ENCODE measurements at regions not wholly inside any gene's neighbourhood (a gene's known extent, or its start where the extent isn't known, plus 50 kb on each side); places are given as distances from the start of the nearest gene placed in this dataset.

DNA sequence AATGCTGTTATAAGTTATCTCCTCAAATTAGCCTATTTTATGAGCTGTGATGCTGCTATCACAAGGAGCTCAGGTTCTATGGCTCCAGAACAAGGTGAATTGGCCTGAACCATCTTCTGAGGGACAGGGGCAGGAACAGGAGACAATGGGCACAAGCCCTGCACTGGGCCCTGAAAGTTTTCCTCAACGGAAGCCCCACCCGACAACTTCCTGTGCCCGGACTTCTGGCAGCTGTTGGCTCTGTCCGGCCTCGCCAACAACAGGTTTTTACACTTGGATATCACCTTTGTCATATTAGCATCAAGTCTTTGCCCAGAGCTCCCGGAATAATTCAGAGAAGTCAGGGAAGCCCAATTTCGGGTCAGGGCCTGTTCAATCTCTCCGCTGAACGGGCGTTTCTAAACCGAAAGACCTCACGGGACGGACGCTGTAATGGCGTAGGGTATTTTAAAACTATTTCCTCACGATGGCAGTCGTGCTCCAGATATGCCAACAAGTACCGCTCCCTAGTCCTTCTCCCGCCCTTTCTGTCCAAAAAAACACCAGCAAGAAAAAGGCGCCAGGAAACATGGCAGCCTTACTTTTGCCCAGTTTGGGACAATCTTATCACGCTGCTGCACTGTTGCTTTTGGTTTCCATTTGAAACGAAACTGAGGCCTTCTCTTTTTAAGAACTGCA, 201.0 kb upstream of the STK26 start:
- Histone ChIP-seq H3K4me1 (ENCODE audit: control insufficient read depth in 1 of 2, insufficient read depth in 2 of 2, low read length in 2 of 2) (no peaks in the 10 kb centered on the region), H3K9me3 (ENCODE audit: control insufficient read depth, low read length) (no peaks in the 10 kb centered on the region), H3K27ac (ENCODE audit: low read depth in 1 of 2, low read length in 2 of 2) (no peak overlapping the region), H3K4me3 (ENCODE audit: low read length in 2 of 2) (no peak overlapping the region), H3K36me3 (ENCODE audit: control insufficient read depth in 1 of 2, insufficient read depth in 2 of 2, low read length in 1 of 2) (no peaks in the 10 kb centered on the region), H3K27me3 (ENCODE audit: control insufficient read depth in 1 of 2, insufficient read depth in 2 of 2, low read length in 1 of 2) (no peaks in the 10 kb centered on the region)
- ATAC-seq (ENCODE audit: low FRiP score) (peak; percentile 93), DNase-seq (peak; percentile 75 to 81)
- intact Hi-C loops (cut with DNase I): no loop called here
- WGBS, 2 donors: 47 to 94% methylated on average over 22 of the region's 22 CpGs

DNA sequence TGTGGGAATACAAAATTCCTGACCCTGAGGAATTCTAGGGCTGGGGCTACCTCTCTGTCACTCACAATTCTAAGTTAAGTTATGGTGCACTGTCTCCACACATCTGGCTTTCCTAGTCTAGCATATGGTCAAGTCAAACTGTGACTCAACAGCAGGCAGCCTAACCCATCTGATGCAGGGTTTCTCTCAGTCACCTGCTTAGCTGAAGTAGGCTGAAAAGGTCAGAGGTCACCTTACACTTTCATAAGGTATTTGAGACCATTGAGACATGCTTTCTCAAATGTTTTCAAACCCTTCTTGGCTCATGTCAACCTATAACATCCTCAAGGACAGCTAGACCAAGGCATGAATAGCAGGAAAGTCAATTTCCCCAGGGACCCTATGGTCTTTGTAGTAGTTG, 196.5 kb upstream of the STK26 start:
- no peak overlapping the region for H3K27ac ChIP-seq (ENCODE audit: low read depth in 1 of 2, low read length in 2 of 2)
- ATAC-seq (ENCODE audit: low FRiP score): no peak
- no peaks in the 10 kb centered on the region for H3K27me3 ChIP-seq (ENCODE audit: control insufficient read depth in 1 of 2, insufficient read depth in 2 of 2, low read length in 1 of 2)
- H3K4me3 ChIP-seq (ENCODE audit: low read length in 2 of 2): no peak overlapping the region
- no peak for DNase-seq
- no peaks in the 10 kb centered on the region for H3K36me3 ChIP-seq (ENCODE audit: control insufficient read depth in 1 of 2, insufficient read depth in 2 of 2, low read length in 1 of 2)
- H3K4me1 ChIP-seq (ENCODE audit: control insufficient read depth in 1 of 2, insufficient read depth in 2 of 2, low read length in 2 of 2): no peaks in the 10 kb centered on the region
- intact Hi-C loops (cut with DNase I): no loop called here
- no peaks in the 10 kb centered on the region for H3K9me3 ChIP-seq (ENCODE audit: control insufficient read depth, low read length)

DNA sequence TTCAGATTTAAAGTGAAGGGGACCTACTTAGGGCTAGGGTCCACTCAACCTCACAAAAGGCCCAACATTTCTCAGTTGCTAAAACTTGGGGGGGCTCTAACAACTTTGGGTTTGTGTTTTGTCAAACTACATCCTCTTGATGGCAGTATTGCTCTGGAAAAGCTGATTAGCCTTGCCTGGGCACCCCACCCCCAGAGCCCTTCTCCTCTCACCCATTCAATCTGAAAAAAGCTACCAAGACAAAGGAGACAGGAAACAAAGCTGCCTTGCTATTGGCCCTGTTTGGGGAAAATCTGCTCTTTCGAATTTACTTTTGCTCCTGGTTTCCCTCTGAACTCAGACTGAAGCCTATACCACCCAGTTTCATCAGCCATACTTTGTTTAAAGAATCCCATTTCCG, 195.2 kb upstream of the STK26 start:
- no peaks in the 10 kb centered on the region for H3K27me3 ChIP-seq (ENCODE audit: control insufficient read depth in 1 of 2, insufficient read depth in 2 of 2, low read length in 1 of 2)
- no peak overlapping the region for H3K27ac ChIP-seq (ENCODE audit: low read depth in 1 of 2, low read length in 2 of 2)
- H3K36me3 ChIP-seq (ENCODE audit: control insufficient read depth in 1 of 2, insufficient read depth in 2 of 2, low read length in 1 of 2): no peaks in the 10 kb centered on the region
- no peaks in the 10 kb centered on the region for H3K9me3 ChIP-seq (ENCODE audit: control insufficient read depth, low read length)
- intact Hi-C loops (cut with DNase I): no loop called here
- DNase-seq (no peak), ATAC-seq (ENCODE audit: low FRiP score) (no peak)
- whole genome bisulfite sequencing, 2 donors: 65 to 71% methylated on average over 2 of the region's 2 CpGs
- H3K4me1 ChIP-seq (ENCODE audit: control insufficient read depth in 1 of 2, insufficient read depth in 2 of 2, low read length in 2 of 2): no peaks in the 10 kb centered on the region
- H3K4me3 ChIP-seq (ENCODE audit: low read length in 2 of 2): no peak overlapping the region

DNA sequence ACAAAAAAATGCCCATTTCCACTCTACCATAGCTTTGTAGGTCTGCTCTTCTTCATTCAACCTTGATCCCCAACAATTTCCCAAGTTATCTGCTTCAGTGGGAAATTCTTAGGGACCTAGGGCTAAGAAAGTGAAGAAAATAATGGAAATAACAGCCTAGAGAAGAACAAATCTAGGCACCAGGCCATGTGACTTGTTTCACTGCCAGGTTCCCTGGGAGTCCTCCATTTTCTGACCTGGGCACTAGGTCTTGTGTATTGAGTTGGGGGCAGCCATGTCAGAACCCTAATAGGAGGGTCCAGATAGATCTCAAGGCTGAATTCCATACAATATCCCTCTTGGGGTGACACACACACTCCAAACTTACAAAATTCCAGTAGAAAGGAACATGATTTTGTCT, 194.6 kb upstream of the STK26 start:
- no peaks in the 10 kb centered on the region for H3K36me3 ChIP-seq (ENCODE audit: control insufficient read depth in 1 of 2, insufficient read depth in 2 of 2, low read length in 1 of 2)
- DNase-seq: no peak
- no peaks in the 10 kb centered on the region for H3K27me3 ChIP-seq (ENCODE audit: control insufficient read depth in 1 of 2, insufficient read depth in 2 of 2, low read length in 1 of 2)
- no peak overlapping the region for H3K4me3 ChIP-seq (ENCODE audit: low read length in 2 of 2)
- H3K4me1 ChIP-seq (ENCODE audit: control insufficient read depth in 1 of 2, insufficient read depth in 2 of 2, low read length in 2 of 2): no peaks in the 10 kb centered on the region
- no peak overlapping the region for H3K27ac ChIP-seq (ENCODE audit: low read depth in 1 of 2, low read length in 2 of 2)
- intact Hi-C loops (cut with DNase I): no loop called here
- no peaks in the 10 kb centered on the region for H3K9me3 ChIP-seq (ENCODE audit: control insufficient read depth, low read length)
- no peak for ATAC-seq (ENCODE audit: low FRiP score)

DNA sequence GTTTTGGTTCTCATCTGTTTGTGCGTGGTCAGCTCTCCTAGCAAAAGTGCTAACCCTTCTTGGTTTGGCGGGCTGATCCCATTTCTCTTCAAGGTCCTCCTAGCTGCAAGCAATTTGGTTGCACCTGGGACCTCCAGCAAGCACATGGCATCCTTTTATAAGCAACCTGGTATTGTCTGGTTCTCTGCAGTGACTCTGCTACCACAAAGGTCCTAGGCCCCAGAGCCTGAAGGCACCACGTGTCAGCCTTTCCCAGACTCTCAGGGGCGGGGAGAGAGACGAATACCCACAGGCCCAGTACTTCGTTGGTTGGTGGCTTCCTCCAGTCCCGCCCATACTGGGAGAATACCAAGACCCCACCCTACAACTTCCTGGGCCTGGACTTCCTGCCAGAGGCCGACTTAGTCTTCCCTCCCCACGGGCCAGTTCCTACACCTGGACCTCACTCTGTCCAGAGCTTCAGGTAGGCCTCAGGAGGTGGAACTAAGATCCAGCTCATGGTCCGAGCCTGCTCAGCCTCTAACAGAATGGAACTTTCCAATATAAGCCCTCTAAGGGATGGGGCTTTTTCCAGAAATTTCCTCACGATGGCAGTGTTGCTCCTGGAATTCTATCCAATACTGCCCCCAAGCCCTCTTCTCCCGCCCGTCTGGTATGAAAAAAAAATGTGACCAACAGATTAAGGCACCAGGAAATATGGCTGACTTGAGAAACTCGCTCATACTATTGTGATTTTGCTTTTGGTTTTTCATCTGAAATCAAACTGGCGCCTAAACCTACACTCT, 192.5 kb upstream of the STK26 start:
- no peaks in the 10 kb centered on the region for H3K4me1 ChIP-seq (ENCODE audit: control insufficient read depth in 1 of 2, insufficient read depth in 2 of 2, low read length in 2 of 2)
- no peaks in the 10 kb centered on the region for H3K36me3 ChIP-seq (ENCODE audit: control insufficient read depth in 1 of 2, insufficient read depth in 2 of 2, low read length in 1 of 2)
- H3K9me3 ChIP-seq (ENCODE audit: control insufficient read depth, low read length): no peaks in the 10 kb centered on the region
- ATAC-seq (ENCODE audit: low FRiP score) (peak; percentile 92), DNase-seq (peak in 1 of 2 donors; percentile 78)
- H3K27me3 ChIP-seq (ENCODE audit: control insufficient read depth in 1 of 2, insufficient read depth in 2 of 2, low read length in 1 of 2): no peaks in the 10 kb centered on the region
- no peak overlapping the region for H3K27ac ChIP-seq (ENCODE audit: low read depth in 1 of 2, low read length in 2 of 2)
- H3K4me3 ChIP-seq (ENCODE audit: low read length in 2 of 2): no peak overlapping the region
- intact Hi-C loops (cut with DNase I): loop anchor here in 1 of 2 donors (10.0 kb wide), 1 partner anchor 794 kb away; no protein-coding TSS in a partner anchor
- WGBS, 2 donors: 25 to 44% methylated on average over 15 of the region's 15 CpGs

DNA sequence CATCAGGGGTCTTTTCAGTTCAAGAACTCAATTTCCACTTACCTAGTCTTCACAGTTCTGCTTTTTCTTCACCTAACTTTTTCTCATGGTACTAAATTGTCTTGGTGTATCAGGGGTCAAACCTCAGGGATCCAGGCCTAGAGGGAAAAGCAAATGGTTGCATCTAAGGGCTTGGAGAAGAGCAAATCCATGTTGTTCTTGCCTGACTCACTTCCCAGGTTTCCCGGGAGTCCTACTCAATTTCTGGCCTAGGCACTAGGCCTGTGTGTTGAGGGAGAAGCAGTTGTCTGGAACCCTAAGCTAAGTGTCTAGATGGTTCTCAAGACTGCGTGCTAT, 191.9 kb upstream of the STK26 start:
- Histone ChIP-seq H3K4me3 (ENCODE audit: low read length in 2 of 2) (no peak overlapping the region), H3K9me3 (ENCODE audit: control insufficient read depth, low read length) (no peaks in the 10 kb centered on the region), H3K4me1 (ENCODE audit: control insufficient read depth in 1 of 2, insufficient read depth in 2 of 2, low read length in 2 of 2) (no peaks in the 10 kb centered on the region), H3K27me3 (ENCODE audit: control insufficient read depth in 1 of 2, insufficient read depth in 2 of 2, low read length in 1 of 2) (no peaks in the 10 kb centered on the region), H3K36me3 (ENCODE audit: control insufficient read depth in 1 of 2, insufficient read depth in 2 of 2, low read length in 1 of 2) (no peaks in the 10 kb centered on the region), H3K27ac (ENCODE audit: low read depth in 1 of 2, low read length in 2 of 2) (no peak overlapping the region)
- ATAC-seq (ENCODE audit: low FRiP score) (no peak), DNase-seq (no peak)
- WGBS, 2 donors: 58 to 81% methylated on average over 2 of the region's 2 CpGs
- intact Hi-C loops (cut with DNase I): loop anchor here in 1 of 2 donors (10.0 kb wide), 1 partner anchor 794 kb away; no protein-coding TSS in a partner anchor

DNA sequence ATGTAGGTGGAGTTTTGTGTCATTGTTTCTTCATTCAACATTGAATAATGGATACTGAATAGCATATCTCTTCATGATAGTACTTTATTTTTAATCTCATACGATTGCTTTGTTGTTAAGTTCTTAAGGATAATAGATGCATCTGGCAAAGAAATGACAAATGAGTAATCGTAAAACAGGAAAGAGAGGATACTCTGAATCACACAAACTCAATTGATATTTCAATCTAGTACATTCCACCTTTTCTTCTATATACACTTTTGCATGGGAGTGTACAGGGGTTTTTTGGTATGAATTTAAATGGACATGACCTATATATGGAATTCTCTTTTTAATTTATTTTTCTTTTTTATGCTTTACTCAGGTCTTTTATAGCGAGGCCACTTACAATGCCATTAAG, 186.9 kb upstream of the STK26 start:
- WGBS, 2 donors: 58 to 62% methylated on average over 3 of the region's 3 CpGs
- Histone ChIP-seq H3K9me3 (ENCODE audit: control insufficient read depth, low read length) (no peaks in the 10 kb centered on the region), H3K27ac (ENCODE audit: low read depth in 1 of 2, low read length in 2 of 2) (no peak overlapping the region), H3K36me3 (ENCODE audit: control insufficient read depth in 1 of 2, insufficient read depth in 2 of 2, low read length in 1 of 2) (no peaks in the 10 kb centered on the region), H3K4me1 (ENCODE audit: control insufficient read depth in 1 of 2, insufficient read depth in 2 of 2, low read length in 2 of 2) (no peaks in the 10 kb centered on the region), H3K4me3 (ENCODE audit: low read length in 2 of 2) (no peak overlapping the region), H3K27me3 (ENCODE audit: control insufficient read depth in 1 of 2, insufficient read depth in 2 of 2, low read length in 1 of 2) (no peaks in the 10 kb centered on the region)
- intact Hi-C loops (cut with DNase I): loop anchor here in 1 of 2 donors (10.0 kb wide), 1 partner anchor 789 kb away; no protein-coding TSS in a partner anchor
- ATAC-seq (ENCODE audit: low FRiP score) (no peak), DNase-seq (no peak)

DNA sequence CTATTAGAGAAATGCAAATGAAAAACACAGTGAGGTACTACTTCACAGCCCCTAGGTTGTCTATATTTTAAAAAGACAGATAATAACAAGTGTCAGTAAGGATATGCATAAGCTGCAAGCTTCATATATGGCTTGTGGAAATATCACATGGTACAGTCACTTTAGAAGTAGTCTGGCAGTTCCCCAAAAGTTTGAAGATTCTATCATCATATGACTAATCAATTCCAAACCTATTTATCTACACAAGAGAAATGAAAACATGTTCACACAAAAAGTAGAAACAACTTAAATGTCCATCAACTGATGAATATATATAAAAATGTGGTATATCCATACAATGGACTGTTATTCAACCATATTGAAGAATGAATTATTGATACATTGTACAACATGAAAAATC, 185.8 kb upstream of the STK26 start:
- H3K36me3 ChIP-seq (ENCODE audit: control insufficient read depth in 1 of 2, insufficient read depth in 2 of 2, low read length in 1 of 2): no peaks in the 10 kb centered on the region
- intact Hi-C loops (cut with DNase I): loop anchor here in 1 of 2 donors (10.0 kb wide), 1 partner anchor 787 kb away; no protein-coding TSS in a partner anchor
- no peaks in the 10 kb centered on the region for H3K27me3 ChIP-seq (ENCODE audit: control insufficient read depth in 1 of 2, insufficient read depth in 2 of 2, low read length in 1 of 2)
- H3K27ac ChIP-seq (ENCODE audit: low read depth in 1 of 2, low read length in 2 of 2): no peak overlapping the region
- no peaks in the 10 kb centered on the region for H3K9me3 ChIP-seq (ENCODE audit: control insufficient read depth, low read length)
- ATAC-seq (ENCODE audit: low FRiP score) (no peak), DNase-seq (no peak)
- no peak overlapping the region for H3K4me3 ChIP-seq (ENCODE audit: low read length in 2 of 2)
- H3K4me1 ChIP-seq (ENCODE audit: control insufficient read depth in 1 of 2, insufficient read depth in 2 of 2, low read length in 2 of 2): no peaks in the 10 kb centered on the region

Measured in aorta (tissue), 5 donors.